ACHN (cell line): ENCODE measurements at regions not wholly inside any gene's neighbourhood (a gene's known extent, or its start where the extent isn't known, plus 50 kb on each side); places are given as distances from the start of the nearest gene placed in this dataset.
"Not testable (repeated sequence)": the region's sequence is repeated elsewhere in the genome, so short reads cannot be mapped to it uniquely, and the experiment has no call there.

Experiments
- DNase-seq: peaks from one replicate; pipeline ENCODE4 v3.0.0-alpha.2; 2015
- in situ Hi-C: cut with HindIII; loops from 2 replicates; pipeline ENCODE4 v1.10.0; 2017; ENCODE audit warnings: low sequenced_read_pairs, low pct_ligation_motif_present, low pct_unique_long_range_greater_than_20kb

DNA sequence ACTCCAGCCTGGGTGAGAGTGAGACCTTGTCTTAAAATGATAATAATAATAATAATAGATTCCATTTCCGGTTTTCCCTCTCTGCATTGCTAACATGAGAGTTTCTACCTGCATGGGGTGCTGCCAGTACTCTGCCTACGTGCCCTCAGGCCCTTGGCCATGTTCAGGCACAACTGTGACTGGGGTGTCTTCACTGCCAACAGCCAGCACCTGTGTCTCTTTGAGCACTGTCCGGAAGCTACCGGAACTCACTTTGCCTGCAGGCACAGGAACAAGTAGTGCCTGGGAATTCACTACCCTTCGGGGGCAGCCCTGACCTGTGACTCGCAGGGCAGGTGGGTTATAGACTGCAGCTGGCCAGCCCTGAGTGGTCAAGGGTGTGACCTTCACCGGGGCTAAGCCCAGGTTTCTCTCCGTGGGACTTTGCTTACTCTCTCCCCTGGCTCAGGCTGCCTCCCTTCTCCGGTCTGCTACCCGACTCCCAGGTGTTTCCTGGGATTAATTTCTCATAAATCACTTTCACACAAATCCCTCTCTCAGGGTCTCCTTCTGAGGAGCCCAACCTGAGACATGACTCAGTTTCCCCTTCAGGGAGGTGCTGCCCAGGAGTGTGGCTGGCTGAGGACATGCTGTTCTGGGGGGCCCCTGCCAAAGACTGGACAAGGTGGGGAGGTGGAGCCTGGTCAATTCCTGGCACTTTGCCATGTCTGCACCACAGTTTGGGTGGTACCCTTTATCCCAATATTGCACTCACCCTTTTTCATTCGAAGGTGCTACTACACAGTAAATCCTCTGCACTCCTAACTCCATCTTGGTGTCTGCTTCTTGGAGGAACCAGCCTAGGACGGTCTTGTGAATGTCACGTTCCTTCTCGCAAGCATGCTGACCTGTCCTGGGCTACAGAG is 79.5 kb upstream of the RALGAPA2 start:
- DNase-seq = no peak
- in situ Hi-C loops = no loop called here

GRCh38 chr20:20788308-20788707 is 75.9 kb upstream of the RALGAPA2 start:
- in situ Hi-C loops = no loop called here
- DNase-seq = no peak

DNA sequence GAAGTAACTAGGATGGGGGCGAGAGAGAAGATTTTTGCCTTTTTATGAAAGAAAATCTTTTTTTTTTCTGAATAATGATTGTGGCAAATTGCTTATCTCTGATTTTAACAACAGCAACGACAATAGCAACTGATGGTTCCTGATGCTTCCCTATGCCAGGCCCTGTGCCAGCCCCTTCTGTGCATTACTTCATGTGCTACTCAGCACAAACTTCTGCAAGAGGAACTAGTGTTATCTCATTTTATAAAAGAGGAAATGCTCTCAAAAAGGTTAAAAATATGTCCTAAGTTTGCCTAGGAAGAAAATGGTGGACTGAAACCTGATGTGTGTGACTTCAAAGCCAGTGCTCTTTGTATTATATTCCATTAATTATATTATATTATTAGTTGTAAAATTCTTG is 74.0 kb upstream of the RALGAPA2 start:
- in situ Hi-C loops = no loop called here
- DNase-seq = no peak

GRCh38 chr20:20785226-20785625 is 72.8 kb upstream of the RALGAPA2 start:
- in situ Hi-C loops = no loop called here
- DNase-seq = no peak

DNA sequence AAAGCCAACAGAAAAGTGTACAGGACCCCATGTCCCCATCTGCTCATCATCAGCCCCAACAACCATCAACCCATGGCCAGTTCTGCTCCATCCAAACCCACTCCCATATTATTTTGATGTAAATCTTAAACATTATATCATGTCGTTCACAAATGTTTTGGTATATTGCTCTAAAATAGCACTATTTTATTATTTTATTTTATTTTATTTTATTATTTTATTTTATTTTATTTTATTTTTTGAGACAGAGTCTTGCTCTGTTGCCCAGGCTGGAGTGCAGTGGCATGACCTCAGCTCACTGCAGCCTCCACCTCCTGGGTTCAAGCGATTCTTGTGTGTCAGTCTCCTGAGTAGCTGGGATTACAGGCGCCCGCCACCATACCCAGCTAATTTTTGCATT is 72.0 kb upstream of the RALGAPA2 start:
- DNase-seq, in situ Hi-C loops: not testable (repeated sequence)

DNA sequence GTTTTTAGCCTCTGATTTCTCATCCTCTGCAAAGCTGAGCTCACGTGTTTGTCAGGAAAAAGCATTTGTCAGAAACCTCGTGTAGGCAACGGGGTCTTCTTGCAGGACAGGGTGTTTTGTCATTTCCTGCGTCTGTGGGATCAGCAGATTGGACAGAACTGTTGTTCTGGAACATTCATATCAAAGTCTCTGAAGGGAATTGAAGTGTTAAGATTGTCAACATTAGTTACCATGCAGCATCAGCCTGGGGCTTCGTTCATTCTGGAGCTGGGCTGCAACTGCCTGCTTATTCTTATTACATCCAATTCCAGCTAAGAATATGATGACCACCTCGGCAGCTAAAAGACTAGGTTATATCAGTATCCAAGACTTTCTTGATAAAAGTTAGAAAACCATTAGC is 71.0 kb upstream of the RALGAPA2 start:
- DNase-seq = no peak
- in situ Hi-C loops = no loop called here

DNA sequence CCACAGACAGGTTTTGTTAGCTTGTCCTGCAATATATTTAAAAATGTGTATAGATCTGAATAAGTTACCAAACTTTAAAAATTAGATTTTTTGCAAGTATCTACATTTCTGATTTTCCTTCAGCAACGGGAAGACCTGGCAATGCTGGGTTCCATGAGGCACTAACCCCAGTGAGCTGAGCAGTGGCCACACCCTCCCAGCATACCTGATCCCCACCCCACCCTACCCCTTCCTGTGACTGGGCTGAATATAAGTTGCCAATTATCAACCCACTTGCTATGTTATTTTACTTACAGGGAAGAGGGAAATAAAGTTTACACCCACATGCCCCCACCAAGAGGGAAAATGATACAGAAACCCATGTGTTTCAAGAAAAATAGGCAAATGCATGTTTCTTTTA is 70.3 kb upstream of the RALGAPA2 start:
- no peak for DNase-seq
- in situ Hi-C loops = no loop called here

GRCh38 chr20:20782231-20782630 is 69.8 kb upstream of the RALGAPA2 start:
- DNase-seq = no peak
- in situ Hi-C loops = no loop called here

DNA sequence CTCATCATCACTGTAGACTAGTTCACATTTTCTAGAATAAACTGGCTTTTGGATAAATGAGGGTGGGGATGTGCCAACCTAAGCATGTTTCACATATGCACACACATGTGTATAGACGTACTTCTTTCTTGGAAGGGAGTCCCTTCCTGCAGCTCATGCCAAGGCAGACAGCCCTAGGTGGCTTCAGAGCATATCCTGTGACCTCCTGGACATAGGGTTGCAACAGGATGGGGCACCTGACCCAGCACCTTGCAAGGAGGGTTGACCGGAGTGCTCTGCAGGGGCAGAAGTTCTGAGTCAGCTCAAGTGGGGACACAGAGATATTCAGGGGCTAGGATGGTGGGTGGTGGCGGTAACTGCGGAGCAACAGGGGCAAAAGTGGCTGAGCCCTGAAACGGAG is 68.6 kb upstream of the RALGAPA2 start:
- in situ Hi-C loops = no loop called here
- DNase-seq = no peak

GRCh38 chr20:20780127-20780824 is 67.8 kb upstream of the RALGAPA2 start:
- no peak for DNase-seq

DNA sequence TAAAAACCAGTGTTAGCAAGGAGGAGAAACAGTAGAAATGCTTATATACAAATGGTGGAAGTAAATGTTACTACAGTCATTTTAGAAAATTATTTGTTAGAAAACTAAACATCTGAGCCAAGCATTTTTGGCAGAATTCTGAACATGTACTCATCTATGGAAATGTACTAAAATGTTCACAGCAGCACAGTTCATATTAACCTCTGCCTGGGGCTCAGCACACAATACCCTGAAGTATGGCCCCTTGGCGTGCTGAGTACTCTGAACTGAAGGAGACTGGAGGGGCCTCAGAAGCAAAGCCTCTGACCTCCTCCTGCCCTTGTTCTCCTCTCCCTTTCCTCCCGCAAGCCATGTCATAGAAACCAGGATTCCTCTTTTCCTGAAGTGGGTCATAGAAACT is 66.2 kb upstream of the RALGAPA2 start:
- in situ Hi-C loops = no loop called here

More at GRCh38 chr20:20780127-20780824, 67.8 kb upstream of the RALGAPA2 start:
- in situ Hi-C loops = no loop called here

GRCh38 chr20:20772497-20773085 is 60.1 kb upstream of the RALGAPA2 start:
- DNase-seq = no peak
- in situ Hi-C loops = no loop called here

More for the DNA sequence above, 66.2 kb upstream of the RALGAPA2 start:
- DNase-seq = no peak

DNA sequence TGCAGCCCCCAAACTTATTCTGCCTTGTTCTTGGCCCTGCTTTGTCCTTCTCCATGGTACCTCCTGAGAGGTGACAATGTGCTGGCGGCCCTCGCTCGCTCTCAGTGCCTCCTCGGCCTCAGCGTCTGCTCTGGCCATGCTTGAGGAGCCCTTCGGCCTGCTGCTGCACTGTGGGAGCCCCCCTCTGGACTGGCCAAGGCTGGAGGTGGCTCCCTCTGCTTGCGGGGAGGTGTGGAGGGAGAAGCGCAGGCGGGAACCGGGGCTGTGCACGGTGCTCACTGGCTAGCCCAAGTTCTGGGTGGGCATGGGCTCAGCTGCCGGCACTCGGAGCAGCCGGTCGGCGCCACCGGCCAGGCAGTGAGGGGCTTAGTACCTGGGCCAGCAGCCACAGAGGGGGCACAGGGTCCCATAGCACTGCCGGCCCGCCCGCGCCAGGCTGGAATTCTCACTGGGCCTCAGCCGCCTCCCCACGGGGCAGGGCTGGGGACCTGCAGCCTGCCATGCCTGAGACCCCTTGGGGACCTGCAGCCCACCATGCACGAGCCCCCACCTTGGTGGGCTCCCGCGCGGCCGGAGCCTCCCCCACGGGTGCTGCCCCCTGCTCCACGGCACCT is 55.9 kb upstream of the RALGAPA2 start:
- DNase-seq = no peak
- in situ Hi-C loops = no loop called here

- DNase-seq = no peak
- in situ Hi-C loops = no loop called here
These were observed 53.4 kb upstream of the RALGAPA2 start for GRCh38 chr20:20765696-20766365.

- no peak for DNase-seq
- in situ Hi-C loops = no loop called here
These were observed 51.2 kb upstream of the RALGAPA2 start for GRCh38 chr20:20763650-20764049.
